EH (cell line): ENCODE measurements at regions not wholly inside any gene's neighbourhood (a gene's known extent, or its start where the extent isn't known, plus 50 kb on each side); places are given as distances from the start of the nearest gene placed in this dataset.
"Not testable (repeated sequence)": the region's sequence is repeated elsewhere in the genome, so short reads cannot be mapped to it uniquely, and the experiment has no call there.

Source experiments
- DNase-seq: peaks from one replicate; pipeline ENCODE4 v3.0.0-alpha.2; 2015; ENCODE audit warnings: low read depth

- no peak for DNase-seq
Measured at GRCh38 chr5:44942524-44943001, 133.8 kb downstream of the MRPS30 start.

DNA sequence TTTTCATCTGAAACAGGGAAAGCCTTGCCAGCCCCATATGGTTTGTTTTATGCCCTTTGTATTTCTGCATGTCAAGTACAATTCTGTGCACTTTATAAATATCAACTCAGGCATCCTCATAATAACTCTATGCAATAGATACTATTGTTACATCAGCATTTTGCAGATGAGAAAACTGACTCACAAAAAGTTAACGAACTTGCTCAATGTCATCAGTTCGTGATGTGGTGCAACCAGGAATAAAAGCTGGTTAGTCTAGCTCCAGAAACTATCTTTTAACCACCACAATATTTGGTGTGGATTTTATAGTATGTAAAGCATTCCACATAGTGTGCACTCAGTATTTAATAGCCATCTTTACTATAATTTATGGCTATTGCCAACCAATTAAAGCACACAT lies 134.9 kb downstream of the MRPS30 start:
- DNase-seq = peak; percentile 0

DNA sequence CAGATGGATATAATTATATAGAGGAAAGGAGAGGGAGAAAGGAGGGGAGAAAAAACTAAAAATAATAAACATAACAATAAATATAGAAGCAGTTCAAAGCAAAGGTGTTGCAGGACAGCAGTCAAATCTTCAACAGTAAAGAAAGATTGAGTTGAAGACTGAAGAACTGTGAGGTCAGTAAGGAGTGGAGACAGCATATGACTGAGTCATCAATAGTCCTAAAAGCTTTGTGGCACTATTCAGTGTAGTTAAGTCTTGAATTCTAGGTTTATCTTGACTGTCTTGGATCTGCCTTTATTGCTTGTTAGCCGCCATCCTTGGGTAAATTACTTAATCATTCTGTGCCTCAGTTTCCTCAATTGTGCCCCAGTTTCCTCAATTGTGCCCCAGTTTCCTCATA lies 137.0 kb downstream of the MRPS30 start:
- no peak for DNase-seq

- no peak for DNase-seq
Measured at GRCh38 chr5:44949687-44950086, 140.9 kb downstream of the MRPS30 start.

- no peak for DNase-seq
Measured at GRCh38 chr5:44951371-44951770, 142.6 kb downstream of the MRPS30 start.

GRCh38 chr5:44952376-44952775 lies 143.6 kb downstream of the MRPS30 start:
- DNase-seq = peak; percentile 8

GRCh38 chr5:44953078-44953477 lies 144.3 kb downstream of the MRPS30 start:
- DNase-seq = no peak

DNA sequence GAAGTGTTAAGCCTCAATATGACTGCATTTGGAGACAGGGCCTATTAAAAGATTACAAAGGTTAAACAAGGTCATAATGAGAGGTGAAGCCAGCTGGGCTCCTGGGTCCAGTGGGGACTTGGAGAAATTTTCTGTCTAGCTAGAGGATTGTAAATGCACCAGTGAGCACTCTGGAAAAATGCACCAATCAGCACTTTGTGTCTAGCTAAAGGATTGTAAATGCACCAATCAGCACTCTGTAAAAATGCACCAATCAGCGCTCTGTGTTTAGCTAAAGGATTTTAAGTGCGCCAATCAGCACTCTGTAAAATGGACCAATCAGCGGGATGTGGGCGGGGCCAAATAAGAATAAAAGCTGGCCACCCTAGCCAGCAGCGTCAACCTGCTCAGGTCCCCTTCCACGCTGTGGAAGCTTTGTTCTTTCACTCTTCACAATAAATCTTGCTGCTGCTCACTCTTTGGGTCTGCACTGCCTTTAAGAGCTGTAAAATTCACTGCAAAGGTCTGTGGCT lies 150.3 kb downstream of the MRPS30 start:
- DNase-seq = not testable (repeated sequence)

DNA sequence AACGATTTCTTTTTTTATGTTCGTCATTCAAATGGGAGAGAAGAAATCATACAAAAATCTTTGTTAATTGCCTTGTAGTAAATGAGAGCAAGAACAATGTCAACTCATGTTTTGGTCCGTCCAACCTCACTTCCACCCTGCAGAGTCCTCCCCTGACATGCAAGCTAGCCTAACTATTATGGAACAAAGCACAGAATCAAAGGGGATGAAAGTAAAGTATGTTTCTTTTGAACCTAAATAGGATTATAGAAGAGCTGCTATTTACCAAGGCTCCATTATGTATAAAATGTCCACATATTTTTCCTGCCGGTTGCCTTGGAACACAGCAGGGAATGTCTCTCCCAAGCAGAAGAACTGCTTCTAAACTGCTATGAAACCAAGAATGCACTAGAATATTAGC lies 161.1 kb downstream of the MRPS30 start:
- no peak for DNase-seq

DNA sequence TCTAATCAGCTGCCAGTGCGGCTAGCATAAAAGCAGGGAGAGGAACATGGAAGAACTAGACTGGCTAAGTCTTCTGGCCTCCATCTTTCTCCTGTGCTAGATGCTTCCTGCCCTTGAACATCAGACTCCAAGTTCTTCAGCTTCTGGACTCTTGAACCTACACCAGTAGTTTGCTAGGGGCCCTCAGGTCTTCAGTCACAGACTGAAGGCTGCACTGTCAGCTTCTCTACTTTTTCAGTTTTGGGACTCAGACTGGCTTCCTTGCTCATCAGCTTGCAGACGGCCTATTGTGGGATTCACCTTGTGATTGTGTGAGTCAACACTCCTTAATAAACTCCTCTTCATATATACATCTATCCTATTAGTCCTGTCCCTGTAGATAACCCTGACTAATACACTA lies 162.2 kb downstream of the MRPS30 start:
- not testable (repeated sequence) for DNase-seq

DNA sequence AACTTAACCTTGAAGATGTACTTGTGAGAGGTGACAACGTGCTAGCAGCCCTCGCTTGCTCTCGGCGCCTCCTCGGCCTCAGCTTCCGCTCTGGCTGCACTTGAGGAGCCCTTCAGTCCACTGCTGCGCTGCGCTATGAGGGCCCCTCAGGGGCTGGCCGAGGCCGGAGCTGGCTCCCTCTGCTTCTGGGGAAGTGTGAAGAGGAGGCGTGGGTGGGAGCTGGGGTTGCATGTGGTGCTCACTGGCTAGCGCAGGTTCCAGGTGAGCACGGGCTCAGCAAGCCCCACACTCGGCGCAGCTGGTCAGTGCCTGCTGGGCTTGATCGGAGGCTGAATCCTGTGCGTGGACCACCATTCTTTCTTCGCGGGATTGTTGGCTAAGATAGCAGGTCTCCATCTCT lies 166.1 kb downstream of the MRPS30 start:
- no peak for DNase-seq

DNA sequence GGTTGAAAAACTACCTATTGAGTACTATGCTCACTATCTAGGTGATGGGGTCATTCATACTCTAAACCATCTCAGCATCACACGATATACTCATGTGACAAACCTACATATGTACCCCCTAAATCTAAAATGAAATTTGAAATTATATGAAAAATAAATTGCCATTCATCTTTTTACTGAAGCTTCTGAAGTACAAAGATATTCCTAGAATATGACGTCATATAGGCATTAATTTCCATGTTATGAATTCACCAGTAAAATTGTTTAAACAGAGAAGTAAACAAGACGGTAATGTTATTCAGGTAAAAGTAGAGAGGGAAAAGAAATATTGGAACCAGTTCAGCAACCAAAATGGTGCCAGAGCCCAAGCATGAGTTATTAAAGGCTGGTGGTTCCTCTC lies 173.0 kb downstream of the MRPS30 start:
- no peak for DNase-seq

- DNase-seq = no peak
Measured at GRCh38 chr5:44983006-44983405, 174.3 kb downstream of the MRPS30 start.

DNA sequence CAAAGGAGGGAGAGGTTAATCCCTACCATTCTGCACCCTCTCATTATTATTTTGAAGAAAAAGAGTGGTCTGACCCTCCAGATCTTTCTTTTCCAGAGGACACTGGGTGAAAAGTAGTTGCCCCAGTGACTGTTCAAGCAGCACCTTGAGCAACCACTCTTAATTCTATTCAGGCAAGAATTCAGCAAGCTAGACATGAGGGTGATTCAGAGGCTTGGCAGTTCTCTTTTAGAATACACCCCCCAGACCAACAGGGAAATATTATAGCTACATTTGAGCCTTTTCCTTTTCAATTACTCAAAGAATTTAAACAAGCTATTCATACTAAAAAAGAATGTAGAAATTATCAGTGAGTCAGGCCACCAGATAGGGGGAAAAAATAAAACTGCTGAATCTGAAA lies 178.3 kb downstream of the MRPS30 start:
- DNase-seq = peak; percentile 6

GRCh38 chr5:44991693-44992092 lies 182.9 kb downstream of the MRPS30 start:
- no peak for DNase-seq

DNA sequence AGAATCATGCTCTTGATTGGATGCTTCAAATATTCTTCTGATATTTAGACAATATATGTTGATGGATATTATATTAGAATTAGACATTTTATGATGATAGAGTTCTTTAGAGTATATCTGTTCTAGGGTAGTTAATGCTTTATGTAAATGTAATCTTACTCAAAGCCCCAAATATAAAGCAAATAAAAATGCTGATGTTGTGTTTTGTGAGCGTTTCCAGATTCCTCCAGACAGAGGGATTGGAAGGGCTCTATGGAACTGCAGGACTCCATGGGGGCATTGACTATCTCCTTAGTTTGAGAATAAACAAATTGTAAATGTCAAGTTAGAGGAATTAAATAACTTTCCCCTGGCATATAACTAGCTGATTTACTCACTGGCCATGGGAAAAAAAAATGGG lies 184.5 kb downstream of the MRPS30 start:
- no peak for DNase-seq

- no peak for DNase-seq
Measured at GRCh38 chr5:44997506-44997905, 188.8 kb downstream of the MRPS30 start.

DNA sequence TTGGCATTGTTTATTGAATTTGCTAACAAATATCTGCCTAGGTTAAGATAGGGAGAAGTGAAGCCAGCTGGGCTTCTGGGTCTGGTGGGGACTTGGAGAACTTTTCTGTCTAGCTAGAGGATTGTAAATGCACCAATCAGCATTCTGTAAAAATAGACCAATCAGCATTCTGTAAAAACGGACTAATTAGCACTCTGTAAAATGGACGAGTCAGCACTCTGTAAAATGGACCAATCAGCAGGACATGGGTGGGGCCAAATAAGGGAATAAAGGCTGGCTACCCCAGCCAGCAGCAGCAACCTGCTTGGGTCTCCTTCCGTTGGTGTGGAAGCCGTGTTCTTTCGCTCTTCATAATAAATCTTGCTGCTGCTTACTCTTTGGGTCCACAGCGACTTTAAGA lies 198.4 kb downstream of the MRPS30 start:
- DNase-seq = not testable (repeated sequence)

DNA sequence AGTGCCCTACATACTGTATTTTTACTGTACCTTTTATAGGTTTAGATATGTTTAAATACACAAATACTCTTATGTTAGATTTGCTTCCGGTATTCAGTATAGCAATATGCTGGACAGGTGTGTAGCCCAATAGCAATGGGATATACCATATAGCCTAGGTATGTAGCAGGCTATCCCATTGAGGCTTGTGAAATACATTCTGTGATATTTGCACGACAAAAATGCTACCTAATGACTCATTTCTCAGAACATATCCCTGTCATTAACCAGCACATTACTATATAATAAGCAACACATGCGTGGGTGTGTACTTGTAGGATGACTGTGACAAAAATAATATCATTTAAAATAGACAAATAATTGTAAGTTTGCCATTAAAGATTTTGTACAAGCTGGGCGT lies 208.8 kb downstream of the MRPS30 start:
- no peak for DNase-seq

DNA sequence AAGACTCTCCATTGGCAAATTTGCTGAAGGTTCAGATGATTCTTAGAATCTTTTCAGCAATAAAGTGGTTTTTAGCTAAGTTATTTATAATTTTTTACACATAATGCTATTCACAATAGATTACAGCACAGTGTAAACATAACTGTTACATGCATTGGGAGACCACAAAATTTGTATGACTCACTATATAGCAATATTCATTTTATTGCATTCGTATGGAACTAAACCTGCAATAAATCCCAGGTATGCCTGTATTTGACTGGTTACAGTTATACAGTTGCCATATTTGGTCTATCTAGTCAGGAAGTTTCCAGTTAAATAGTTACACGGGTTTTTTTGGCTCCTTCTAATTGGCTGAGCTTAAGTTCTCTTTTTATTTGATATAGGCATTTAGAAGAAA lies 220.8 kb downstream of the MRPS30 start:
- no peak for DNase-seq

- no peak for DNase-seq
Measured at GRCh38 chr5:45035991-45036390, 227.2 kb downstream of the MRPS30 start.

DNA sequence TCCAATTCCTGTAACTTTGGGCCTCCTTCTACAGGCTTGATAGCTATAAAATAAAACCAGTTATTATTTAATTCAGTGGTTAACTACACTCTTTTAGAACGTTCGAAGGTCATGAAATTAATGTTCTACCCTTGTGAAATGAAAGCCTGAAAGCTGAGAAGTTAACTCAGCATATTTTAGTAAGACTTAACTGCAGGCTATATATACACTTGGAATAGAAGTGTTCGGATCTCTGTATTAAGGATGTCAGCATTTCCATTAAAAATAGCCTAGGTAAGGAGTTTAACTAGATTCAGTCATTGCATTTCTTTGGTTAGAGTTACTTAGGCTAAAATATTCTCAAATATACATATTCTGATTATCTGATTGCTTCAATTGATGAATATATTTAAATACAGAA lies 229.2 kb downstream of the MRPS30 start:
- no peak for DNase-seq

- peak; percentile 3 for DNase-seq
Measured at GRCh38 chr5:45038366-45038987, 229.7 kb downstream of the MRPS30 start.

- no peak for DNase-seq
Measured at GRCh38 chr5:45042283-45042682, 233.5 kb downstream of the MRPS30 start.
